GM18861 (cell line): ENCODE measurements at regions not wholly inside any gene's neighbourhood (a gene's known extent, or its start where the extent isn't known, plus 50 kb on each side); places are given as distances from the start of the nearest gene placed in this dataset.

ENCODE experiments used
- ATAC-seq: cut with Tn5 transposase; IDR thresholded peaks from one replicate; pipeline ENCODE4 v1.9.1; 2021; ENCODE audit not compliant: unreplicated experiment

DNA sequence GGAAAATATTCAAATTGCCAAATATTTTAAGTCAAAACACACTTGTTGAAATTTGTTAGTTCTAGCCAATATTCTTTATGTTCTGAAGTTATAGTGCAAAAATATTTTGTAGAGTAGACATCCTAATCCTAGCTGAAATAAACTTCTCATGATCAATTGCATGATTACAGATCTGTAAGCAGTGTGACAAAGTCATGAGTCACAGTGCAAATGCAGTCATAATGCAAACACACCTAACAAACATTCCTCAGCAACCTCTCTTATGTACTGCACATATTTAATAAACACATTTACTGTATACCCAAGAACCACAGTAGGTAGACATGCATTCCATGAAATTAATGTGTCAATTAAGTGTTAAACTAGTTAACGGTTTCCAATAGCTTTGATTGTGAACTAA, 1857.4 kb downstream of the NCAM2 start:
- ATAC-seq, result no peak

DNA sequence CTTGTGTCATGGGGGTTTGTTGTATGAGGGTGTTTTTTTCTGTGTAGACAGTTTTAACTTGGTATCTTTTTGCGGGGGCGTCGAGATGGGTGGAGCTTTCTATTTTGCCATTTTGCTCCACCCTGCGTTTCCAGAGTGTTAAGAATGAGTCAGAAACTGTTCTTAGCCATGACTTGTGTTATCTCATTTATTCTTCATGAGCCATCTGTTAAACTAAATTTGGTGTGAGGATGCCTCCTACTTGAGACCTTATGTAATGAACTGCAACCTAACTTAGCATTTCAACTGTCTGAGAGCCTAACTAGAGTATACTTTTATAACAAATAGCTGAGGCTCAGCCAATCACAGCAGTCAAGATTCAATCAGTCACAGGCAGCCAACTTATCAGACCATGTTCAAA, 1873.5 kb downstream of the NCAM2 start:
- no peak for ATAC-seq

DNA sequence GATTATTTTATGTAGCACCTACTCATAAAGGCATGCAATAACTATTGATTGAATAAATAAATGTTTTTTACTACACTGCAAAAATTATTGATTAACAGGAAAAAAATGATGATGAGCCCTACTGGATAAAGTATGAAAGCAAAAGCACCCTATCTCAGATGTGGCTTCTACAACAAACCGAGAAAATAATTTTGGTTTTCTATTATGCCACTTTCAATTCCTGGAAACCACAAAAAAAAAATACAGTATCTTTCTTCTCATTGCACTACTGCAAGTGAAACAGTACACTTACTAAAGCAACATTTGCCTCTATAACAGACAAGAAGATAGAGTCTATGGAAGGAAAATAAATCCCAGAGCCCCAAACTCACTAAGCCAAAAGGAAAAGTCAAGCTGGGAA, 1882.4 kb downstream of the NCAM2 start:
- no peak for ATAC-seq

DNA sequence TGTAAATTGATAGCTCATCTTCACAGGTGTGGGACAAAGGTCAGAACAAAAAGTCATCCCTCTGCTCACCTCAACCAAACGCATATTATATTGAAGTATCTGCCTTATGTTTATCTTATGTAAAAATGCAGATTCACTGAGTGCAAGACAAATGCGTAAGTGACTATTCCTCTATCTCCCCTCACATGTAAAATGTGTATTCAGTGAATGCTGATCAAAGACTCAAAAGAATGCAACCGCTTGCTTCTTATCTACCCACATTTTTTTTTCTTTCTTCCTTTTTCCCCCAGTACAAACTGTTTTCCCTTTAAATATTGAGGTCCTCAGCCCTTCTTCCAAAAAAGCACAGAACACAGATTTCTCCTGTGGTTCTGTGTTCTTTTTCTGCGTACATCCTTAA, 1882.9 kb downstream of the NCAM2 start:
- no peak for ATAC-seq

DNA sequence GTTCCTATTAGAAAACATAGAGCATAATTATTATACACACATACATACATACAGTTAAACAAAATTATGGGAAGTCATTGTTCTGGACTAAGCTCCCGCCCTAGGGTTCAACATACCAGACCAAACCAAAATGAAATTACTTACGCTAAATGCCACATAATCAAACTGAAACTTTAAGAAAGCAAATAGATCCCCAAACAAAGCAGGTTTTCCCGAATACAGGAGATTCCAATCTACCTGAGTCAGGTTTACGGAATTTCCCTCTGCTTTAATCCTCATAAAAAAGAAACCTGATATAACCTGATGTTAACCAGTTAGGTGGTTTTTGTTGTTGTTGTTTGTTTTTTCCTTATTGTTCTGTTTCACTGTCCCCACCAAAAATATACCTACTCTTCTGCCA, 1886.9 kb downstream of the NCAM2 start:
- no peak for ATAC-seq

DNA sequence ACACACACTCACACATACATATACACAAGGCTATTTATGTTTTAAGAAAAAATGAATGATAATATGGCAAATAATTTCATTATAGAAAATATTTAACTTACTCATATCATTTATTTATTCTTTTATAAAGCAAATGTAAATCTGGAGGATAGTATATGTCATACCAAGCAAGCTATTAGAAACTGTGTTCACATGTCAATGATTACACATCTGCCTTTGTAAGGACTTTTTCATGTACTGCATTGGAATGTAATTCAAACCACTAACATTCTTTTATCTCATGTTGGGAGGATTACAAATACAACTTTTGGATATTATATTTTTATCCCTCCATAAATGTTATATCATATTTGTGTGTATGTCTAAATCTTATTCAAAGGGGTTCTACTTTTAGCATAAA, 1887.4 kb downstream of the NCAM2 start:
- ATAC-seq, result no peak

DNA sequence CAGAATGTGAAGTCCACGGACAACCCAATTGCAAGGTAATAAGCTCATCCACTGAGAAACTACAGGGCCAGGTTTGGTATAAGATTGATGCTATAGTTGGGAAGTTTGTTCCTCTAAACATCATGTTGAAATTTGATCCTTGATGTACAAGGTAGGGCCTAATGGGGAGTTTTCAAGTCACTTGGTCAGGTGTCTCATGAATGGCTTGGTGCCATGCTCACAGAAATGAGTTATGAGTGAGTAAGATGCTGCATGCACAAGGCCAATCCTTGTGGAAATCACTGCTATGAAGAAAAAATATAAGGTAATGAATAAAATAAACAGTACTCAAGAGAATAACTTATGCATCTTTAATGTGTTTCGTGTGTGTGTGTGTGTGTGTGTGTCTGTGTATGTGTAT, 1891.2 kb downstream of the NCAM2 start:
- no peak for ATAC-seq

DNA sequence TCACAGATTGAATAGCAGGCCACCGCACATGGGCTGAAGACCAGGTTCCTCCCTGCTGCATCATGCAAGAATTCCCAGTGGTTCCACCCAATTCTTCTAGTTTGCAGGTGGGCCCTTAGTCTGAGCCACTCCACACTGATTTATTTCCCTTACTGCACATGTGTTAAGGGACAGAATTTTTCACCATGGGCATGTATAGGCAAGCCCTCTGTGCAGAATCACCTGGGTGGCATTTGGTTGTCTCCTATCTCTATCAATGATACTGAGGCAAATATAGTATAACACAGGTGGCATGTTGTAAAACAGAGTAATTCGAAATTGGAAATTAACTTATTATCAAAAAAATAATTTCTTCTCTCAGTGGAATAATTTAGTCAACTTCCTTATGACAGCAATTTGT, 1892.4 kb downstream of the NCAM2 start:
- ATAC-seq, result no peak

DNA sequence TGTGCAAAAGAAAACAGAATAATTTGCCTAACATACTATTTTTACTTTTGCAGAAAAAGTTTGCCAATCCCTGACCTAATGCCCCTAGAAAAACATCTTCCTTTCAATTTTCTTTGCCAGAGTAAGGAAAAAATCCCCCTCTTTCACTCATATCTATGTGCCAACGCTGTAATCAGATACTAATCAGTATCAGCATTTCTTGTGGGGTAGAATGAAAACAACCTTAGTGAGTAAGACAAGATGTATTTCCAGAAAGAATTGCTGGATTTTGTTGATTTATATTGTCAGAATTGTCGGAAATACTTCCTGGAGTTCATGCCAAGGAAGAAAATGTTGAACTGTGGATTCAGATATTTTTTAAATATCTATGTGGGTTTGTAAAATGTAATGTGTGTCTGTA, 1893.8 kb downstream of the NCAM2 start:
- ATAC-seq, result no peak

DNA sequence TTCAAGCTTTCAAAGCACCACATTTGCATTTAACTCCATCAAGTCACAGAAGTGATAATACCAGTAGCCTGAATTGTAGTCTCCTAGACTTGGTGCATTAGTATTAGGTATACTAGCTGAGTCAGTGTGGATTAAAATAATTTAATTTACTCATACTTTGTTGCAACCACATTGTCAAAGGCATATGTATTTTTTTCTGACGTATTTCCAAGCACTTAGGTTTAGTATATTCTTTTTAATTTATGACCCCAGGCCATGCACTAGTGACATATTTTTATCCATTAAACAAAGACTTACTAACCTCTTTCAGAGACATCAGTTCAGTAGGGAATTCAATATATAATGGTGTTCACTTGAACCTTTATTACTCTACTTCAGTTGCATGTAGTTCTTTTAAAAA, 1894.5 kb downstream of the NCAM2 start:
- ATAC-seq, result no peak

DNA sequence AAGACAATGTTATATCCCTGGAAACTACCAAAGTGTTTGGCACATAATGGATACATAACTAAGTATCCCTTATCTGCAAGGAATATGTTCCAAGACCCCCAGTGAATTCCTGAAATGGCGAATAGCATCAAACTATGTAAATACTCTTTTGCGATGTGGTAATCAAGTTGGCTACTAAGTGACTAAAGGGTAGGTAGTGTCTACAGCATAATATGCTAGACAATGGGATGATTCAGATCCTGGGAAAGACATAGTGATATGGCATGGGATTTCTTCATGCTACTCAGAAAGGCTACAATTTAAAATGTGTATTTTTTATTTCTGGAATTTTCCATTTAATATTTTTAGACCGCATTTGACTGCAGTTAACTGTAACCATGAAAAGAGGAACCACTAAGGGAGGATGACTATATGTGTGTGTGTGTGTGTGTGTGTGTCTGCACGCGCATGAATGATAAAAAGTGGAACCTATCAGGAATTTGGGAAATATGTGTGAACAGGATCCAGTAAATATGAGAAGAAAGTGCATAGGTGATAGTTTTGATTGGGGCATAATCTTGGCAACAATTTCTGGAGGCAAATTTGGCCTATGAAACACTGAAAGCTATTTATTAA, 1899.9 kb downstream of the NCAM2 start:
- no peak for ATAC-seq

DNA sequence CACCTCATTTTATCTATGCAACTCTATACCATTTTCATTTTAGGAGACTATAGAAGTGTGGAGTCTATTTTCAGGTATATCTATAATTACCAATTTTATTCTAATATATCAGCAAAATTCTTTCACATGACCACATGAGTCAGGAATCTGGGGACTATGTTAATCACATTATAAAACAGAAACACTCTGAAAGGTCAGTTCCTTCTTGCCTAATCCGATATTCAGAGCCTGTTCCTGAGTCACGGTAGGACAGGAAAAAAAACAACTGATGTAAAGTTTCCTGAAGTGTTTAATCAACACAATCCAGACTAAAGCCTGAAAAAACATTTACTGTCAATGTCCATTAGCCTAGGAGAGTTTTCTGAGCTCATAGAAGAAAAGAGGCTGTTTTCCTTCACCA, 1902.3 kb downstream of the NCAM2 start:
- no peak for ATAC-seq

DNA sequence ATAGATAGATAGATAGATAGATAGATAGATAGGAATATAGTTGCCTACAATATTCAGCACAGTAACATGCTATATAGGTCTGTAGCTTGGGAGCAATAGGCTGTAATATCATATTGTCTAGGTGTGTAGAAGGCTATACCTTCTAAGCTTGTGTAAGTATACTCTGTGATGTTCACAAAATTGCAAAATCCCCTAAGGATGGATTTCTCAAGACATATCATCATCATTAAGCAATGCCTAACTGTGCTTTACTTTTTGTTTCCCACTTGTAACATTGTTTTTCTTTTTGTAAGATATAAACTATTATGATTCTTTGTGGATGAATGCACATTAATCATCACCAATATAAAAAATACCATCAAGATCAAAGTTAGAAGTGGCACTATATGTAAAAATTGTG, 1905.6 kb downstream of the NCAM2 start:
- no peak for ATAC-seq

DNA sequence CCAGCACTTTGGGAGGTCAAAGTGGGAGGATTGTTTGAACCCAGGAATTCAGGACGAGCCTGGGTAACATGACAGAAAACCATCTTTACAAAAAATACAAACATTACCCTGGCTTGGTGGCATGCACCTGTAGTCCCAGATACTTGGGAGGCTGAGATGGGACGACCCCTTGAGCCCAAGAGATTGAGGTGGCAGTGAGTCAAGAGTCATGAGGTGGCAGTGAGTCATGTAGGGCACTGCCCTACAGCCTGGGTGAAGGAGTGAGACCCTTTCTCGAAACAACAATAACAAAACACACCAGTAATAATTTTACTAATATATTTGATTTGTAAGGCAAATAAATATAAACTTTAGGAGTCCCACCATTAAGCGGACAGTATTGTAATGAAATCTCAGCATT, 1906.2 kb downstream of the NCAM2 start:
- no peak for ATAC-seq

DNA sequence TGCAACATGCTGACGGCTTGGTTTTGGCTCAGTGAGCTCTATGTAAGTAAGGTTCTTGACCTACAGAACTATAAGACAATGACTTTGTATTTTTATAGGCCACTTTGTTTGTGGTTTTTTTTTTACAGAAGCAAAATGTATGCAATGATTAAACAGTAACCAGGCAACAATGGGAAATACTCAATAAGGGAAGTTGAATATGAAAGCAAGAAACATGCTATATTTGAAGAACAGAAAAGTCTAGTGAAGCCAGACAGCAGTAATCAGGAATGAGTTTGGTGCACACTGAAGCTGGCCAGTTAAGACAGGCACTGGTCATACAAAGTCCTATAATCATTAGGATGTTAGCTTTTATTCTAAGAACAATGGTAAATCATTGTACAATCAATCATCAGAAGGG, 1926.8 kb downstream of the NCAM2 start:
- no peak for ATAC-seq

DNA sequence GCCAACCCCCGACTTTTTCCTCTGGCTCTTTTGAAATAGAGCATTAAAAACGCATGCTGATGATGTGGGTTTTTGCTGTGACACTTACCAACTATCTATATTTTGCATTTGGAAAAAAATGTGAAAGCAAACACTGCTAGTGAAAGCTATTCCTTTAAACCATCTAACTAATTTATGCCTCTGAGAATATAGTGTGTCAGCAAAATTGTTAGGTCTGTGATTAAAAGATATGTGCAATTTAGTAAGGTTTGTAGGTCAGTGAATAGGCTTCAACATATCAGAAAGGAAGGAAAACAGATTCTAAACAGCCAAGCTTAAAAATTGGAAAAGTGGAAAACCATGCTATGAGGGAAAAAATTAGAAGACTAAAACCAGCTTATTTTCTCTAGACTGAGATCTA, 1929.3 kb downstream of the NCAM2 start:
- ATAC-seq, result no peak

DNA sequence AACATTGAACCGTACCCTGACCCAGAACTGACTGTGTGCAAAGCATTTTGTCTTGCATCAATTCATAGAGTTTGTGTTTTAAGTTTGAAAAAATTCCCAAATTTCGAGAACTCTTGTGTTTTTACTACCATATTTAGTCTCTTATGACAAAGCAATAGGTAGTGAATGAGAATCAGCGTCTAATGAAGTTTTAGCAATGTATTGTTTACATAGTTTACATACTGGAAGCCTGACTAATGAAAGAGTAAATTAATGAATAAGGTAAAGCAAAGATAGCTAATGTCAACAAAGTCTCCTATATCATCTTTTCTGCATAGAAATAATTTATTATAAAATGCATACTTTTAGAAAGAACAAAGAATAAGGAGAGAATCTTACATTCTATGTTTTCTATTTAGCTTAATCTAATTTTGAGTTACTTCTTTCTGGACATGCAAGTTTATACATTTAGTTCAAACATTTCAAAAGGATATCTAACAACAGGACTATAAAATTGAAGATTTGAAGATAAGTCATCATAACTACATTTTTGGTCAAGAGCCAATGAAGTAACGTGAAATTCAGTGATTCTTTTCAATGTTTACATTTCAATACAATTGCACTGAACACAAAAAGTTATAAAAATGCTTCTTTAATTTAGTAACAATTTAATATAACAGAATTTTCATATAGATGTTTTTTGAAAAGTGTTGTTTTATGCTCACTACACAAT, 1943.7 kb downstream of the NCAM2 start:
- ATAC-seq, result no peak

DNA sequence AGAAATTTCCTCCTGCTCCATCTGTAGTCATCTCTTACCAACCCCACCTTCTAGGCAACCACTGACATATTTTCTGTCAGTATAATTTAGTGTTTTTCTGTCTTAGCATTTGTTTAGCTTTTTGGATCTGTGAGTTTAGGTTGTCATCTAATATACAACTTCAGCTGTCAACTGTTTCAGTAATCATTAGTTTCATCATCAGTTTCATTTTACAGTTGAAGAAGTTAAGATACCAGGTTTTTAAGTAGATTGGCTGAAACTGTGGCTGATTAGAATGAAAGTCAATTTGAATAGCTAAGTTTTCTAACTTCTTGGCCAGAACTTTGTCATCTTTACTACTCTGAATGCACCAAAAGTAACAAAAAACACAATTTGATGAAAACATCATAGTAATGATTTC, 1957.3 kb downstream of the NCAM2 start:
- no peak for ATAC-seq

DNA sequence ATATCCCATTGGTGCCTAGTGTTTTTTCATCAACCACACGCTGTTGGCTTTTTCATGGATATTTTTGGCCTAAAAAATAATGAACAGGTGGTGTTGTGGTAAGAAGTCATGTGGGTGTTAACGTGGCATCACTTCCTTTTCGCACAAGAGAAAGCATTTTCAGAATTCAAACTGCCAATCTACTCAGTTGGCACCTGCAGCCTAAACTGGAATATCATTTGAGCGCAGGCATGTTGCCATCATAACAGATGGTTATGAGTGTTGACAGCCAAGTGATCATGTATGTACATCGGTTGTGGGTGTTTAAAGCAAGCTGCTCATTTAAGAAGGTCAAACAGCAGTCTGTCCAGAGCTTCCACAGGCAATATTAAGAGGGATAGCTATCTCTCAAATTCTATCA, 1963.0 kb downstream of the NCAM2 start:
- ATAC-seq, result no peak

DNA sequence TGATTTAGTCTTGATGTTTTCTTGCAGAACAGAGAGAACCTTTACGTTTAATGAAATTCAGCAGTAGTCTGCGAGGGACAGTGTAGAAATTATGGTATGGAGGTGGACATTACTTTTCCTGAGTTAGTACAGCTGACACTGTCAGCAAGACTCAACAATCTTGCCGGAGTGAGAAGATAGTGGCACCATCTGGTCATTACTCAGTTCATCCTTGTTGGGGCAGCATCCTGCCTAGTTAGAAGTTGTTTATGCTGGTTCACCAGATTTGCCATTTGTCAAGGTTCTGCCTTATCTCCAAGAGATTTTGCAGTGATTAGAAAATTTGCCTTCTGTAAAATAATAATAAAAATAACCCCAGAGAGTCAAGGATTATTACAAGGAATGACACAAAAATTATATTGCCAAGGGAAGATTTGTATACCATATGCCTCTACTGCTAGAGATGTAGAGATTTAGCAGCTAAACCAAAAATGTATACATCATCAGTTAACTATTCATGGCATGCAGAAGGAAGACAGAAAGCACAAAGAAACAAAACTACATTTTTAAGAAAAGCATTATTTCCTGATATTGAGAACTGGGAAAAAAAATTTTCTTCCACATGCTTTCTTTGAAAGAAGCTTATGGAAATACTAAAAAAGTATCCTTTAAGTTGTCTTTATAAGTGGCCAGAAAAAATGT, 1967.4 kb downstream of the NCAM2 start:
- ATAC-seq, result no peak

DNA sequence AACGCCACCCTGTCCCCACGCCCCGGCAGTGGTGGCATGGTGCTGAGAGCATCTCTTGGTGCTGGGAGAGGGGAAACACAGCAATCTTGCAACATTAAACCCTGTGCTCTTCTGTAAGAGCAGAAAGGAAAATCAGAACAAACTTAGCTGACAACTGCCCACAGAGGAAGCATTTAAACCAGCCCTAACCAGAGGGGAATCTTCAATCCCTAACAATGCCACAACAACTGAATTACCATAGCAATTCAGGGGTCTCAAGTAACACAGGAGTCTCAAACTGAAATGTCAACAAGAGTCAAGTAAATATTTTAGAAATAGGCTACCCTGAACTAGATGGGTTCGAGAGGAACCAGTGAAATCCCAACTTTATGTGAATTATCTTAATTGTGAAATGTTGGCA, 1983.6 kb downstream of the NCAM2 start:
- no peak for ATAC-seq

DNA sequence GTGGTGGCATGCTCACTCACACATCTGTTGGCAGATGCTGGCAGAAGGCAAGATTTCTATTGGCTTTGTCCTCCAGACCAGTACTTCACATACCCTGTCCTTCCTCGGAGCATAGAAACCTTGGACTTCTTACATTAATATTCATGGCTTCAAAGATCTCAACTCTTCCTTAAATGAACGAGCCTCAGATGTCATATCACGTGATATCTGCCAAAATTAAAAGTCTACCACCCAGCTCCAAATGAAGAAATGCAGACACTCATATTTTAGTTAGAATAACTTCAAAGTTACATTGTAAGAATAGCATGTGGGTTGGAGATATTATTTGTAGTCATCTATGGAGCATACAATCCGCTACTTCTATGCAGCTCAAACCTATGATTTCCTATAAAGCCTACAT, 1994.9 kb downstream of the NCAM2 start:
- ATAC-seq, result no peak
